SW 1271 (cell line): ENCODE measurements at regions not wholly inside any gene's neighbourhood (a gene's known extent, or its start where the extent isn't known, plus 50 kb on each side); places are given as distances from the start of the nearest gene placed in this dataset.

ENCODE experiments used
- DNase-seq, 2 experiments: peaks; one replicate each; lab custom pipeline; 2025; lab: John Stamatoyannopoulos, UW

DNA sequence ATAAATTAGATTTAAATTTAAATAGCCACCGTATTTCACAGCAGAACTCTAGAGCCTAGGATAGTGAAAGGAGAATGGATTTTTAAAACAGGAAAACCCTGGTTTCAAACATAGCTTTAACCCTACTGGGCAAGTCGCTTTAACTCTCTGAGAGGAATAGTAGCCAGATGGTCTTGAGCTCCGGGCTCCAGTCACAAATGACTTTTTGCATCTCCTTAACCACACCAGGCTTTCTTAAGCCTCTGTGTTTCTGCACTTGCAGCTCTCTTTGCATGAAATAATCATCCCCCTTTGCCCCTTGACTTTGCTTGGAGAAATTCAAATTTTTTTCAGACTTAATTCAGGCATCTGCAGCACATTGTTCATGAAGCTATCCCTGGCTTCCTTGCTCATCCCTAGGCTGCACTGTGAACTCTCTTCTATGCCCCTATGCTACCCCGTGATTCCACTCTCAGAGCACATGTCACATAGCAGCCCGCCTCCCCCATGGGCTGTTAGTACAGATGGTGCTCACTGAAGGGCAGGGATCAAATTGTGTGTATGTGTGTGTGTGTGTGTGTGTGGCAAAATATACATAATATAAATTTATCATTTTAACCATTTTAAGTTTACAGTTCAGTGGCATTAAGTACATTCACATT lies 68.8 kb upstream of the DAB1 start:
- DNase-seq: no peak

GRCh38 chr1:57489358-57490036 lies 65.6 kb upstream of the DAB1 start:
- DNase-seq: peak in 1 of 2 experiments; percentile 33

- peak in 1 of 2 experiments; percentile 3 for DNase-seq
Measured at GRCh38 chr1:57485643-57486042, 61.8 kb upstream of the DAB1 start.

DNA sequence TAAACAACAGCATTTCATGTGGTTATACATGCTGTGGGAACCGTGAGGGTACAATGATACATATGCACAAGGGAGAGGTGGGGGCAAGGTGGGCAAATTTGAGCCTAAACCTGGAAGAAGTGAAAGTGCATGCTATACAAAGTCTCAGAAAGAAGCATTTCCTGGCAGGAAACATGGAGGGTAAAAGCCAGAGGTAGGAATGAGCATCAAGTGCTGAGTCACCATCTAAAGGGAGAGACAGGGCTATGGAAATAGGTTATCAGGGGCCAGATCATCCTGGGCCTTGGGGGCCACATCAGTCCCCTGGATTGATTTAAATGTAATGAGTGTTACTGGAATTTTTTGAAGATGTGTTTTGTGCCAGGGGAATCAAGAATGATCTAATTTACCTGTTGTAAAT lies 60.1 kb upstream of the DAB1 start:
- no peak for DNase-seq

- no peak for DNase-seq
Measured at GRCh38 chr1:57479471-57479870, 55.6 kb upstream of the DAB1 start.

DNA sequence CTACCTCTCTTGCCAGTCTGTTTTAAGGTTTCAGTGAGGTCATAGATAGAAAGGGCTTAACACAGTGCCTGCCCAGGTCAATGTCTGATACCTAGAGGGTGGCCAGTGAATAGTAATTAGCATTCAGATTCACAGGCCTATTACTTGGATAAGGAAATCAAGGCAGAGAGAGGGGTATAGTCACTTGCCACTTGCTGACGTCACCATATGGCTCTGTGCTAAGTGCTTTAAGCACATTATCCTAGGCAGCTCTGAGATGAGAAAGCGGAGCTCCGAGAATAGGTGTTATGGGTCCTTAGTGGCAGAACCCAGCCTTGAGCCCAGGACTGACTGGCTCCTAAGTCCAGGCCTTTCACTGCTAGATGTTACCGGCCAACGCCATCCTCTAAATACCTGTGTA lies 51.5 kb upstream of the DAB1 start:
- no peak for DNase-seq

GRCh38 chr1:57474137-57474750 lies 50.4 kb upstream of the DAB1 start:
- DNase-seq: no peak
